ENCODE measurements at regions not wholly inside any gene's neighbourhood (a gene's known extent, or its start where the extent isn't known, plus 50 kb on each side); places are given as distances from the start of the nearest gene placed in this dataset.
"Not testable (repeated sequence)": the region's sequence is repeated elsewhere in the genome, so short reads cannot be mapped to it uniquely, and the experiment has no call there.

- not testable (repeated sequence) for TF ChIP-seq CTCF (IDR thresholded peaks at IDR 0.05); POLR2AphosphoS5 (IDR thresholded peaks at IDR 0.05; ENCODE audit: insufficient read depth in 1 of 2, low read depth in 1 of 2); POLR2A (IDR thresholded peaks at IDR 0.05)
Observed at GRCh38 chr7:76771980-76772379, 144.9 kb upstream of the POMZP3 start.
